Loucy (cell line): ENCODE measurements at regions not wholly inside any gene's neighbourhood (a gene's known extent, or its start where the extent isn't known, plus 50 kb on each side); places are given as distances from the start of the nearest gene placed in this dataset.

Source experiments
- H2AFZ ChIP-seq: fragments of 200-600 bp; sonication (generic); 2 replicates; pipeline ENCODE4 v1.6.0; 2016; ENCODE audit warnings: antibody characterized with exemption, mild to moderate bottlenecking, low read length, moderate library complexity
- H3F3A ChIP-seq: fragments of 200-600 bp; 2 replicates; pipeline ENCODE4 v1.6.0; 2016; ENCODE audit warnings: antibody characterized with exemption, low read depth, mild to moderate bottlenecking
- H3K27me3 ChIP-seq: fragments of 200-600 bp; sonication (generic); 2 replicates; pipeline ENCODE4 v1.6.1; 2014; ENCODE audit warnings: low read length, mild to moderate bottlenecking; ENCODE audit not compliant: insufficient read depth, poor library complexity, severe bottlenecking
- H3K36me3 ChIP-seq: fragments of 200-600 bp; sonication (generic); 2 replicates; pipeline ENCODE4 v1.6.1; 2016; ENCODE audit warnings: low read length; ENCODE audit not compliant: insufficient read depth
- H3K4me1 ChIP-seq: fragments of 200-600 bp; sonication (generic); 2 replicates; pipeline ENCODE4 v1.5.1; 2014; ENCODE audit warnings: low read length, mild to moderate bottlenecking; ENCODE audit not compliant: insufficient read depth, poor library complexity, severe bottlenecking
- H3K4me2 ChIP-seq: fragments of 200-600 bp; sonication (generic); 2 replicates; pipeline ENCODE4 v1.6.0; 2014; ENCODE audit warnings: antibody characterized with exemption, low read length, low read depth, mild to moderate bottlenecking; ENCODE audit not compliant: poor library complexity, severe bottlenecking
- H3K4me3 ChIP-seq: fragments of 200-600 bp; sonication (generic); 2 replicates; pipeline ENCODE4 v1.5.1; 2014; ENCODE audit warnings: low read length, mild to moderate bottlenecking, mixed read lengths; ENCODE audit not compliant: poor library complexity, severe bottlenecking
- H3K79me2 ChIP-seq: fragments of 200-600 bp; sonication (generic); 2 replicates; pipeline ENCODE4 v1.6.1; 2014; ENCODE audit warnings: low read length; ENCODE audit not compliant: insufficient read depth
- H3K9ac ChIP-seq: fragments of 200-600 bp; sonication (generic); 2 replicates; pipeline ENCODE4 v1.6.0; 2014; ENCODE audit warnings: mild to moderate bottlenecking, low read depth, low read length, moderate library complexity; ENCODE audit not compliant: poor library complexity, severe bottlenecking
- H3K9me2 ChIP-seq: fragments of 200-600 bp; sonication (generic); replicated peaks from 2 replicates; pipeline ENCODE4 v1.6.1; 2016; ENCODE audit warnings: low read depth, low read length, mixed read lengths
- H3K9me3 ChIP-seq: fragments of 200-600 bp; sonication (generic); 2 replicates; pipeline ENCODE4 v1.6.1; 2014; ENCODE audit warnings: mild to moderate bottlenecking, antibody characterized with exemption, low read length, low read depth; ENCODE audit not compliant: insufficient read depth
- H4K20me1 ChIP-seq: fragments of 200-600 bp; sonication (generic); 2 replicates; pipeline ENCODE4 v1.6.0; 2014; ENCODE audit warnings: antibody characterized with exemption, low read length, mild to moderate bottlenecking; ENCODE audit not compliant: insufficient read depth, poor library complexity, severe bottlenecking
- CTCF ChIP-seq: fragments of 200-600 bp; sonication (generic); conservative IDR thresholded peaks from 2 replicates; pipeline ENCODE4 v1.5.1; 2014; ENCODE audit warnings: mild to moderate bottlenecking, antibody characterized with exemption, low read length
- EZH2phosphoT487 ChIP-seq: fragments of 200-600 bp; IDR thresholded peaks from 2 replicates; pipeline ENCODE4 v1.6.1; 2018; ENCODE audit warnings: antibody characterized with exemption, mild to moderate bottlenecking, moderate library complexity, borderline replicate concordance

DNA sequence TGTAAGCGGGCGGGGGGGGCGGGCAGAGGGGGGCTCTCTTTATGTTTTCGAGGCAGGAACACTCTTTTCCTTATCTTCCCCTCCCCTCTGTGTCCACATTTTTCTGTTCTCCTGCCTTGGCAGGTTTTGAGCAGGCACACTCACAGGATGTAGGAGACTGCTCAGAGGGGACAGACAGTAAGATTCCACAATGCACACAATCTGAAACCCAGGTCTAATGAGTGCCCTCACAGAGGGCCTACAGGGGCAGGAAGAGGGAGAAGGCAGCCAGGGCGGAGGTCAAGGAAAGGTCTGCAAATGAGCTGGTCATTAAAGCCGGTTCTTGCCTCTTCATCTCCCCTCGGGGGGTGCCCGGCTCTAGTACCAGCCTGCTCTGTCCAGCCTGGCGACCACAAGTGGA is 106.1 kb upstream of the ATP6AP2 start:
- no peaks in the 10 kb centered on the region for H3F3A ChIP-seq
- H3K4me2 ChIP-seq, result no peak overlapping the region
- H3K4me3 ChIP-seq, result no peak overlapping the region
- H3K9me2 ChIP-seq, result no peaks in the 10 kb centered on the region
- TF ChIP-seq EZH2phosphoT487 (no peak), CTCF (no peak)
- H3K36me3 ChIP-seq, result no peaks in the 10 kb centered on the region
- H3K4me1 ChIP-seq, result peaks cover 62% of the 10 kb centered on the region
- H3K9me3 ChIP-seq, result no peaks in the 10 kb centered on the region
- no peak overlapping the region for H3K9ac ChIP-seq
- H2AFZ ChIP-seq, result no peak overlapping the region
- no peaks in the 10 kb centered on the region for H3K79me2 ChIP-seq
- H3K27me3 ChIP-seq, result no peaks in the 10 kb centered on the region
- H4K20me1 ChIP-seq, result no peaks in the 10 kb centered on the region

GRCh38 chrX:40474205-40474626 is 106.6 kb upstream of the ATP6AP2 start:
- TF ChIP-seq EZH2phosphoT487, result no peak
- TF ChIP-seq CTCF, result no peak
- no peaks in the 10 kb centered on the region for H3K27me3 ChIP-seq
- H3K79me2 ChIP-seq, result no peaks in the 10 kb centered on the region
- H3K9me3 ChIP-seq, result no peaks in the 10 kb centered on the region
- no peak overlapping the region for H3K4me3 ChIP-seq
- H3K4me1 ChIP-seq, result peaks cover 62% of the 10 kb centered on the region
- peak overlapping the region; percentile 59 for H3K4me2 ChIP-seq
- no peaks in the 10 kb centered on the region for H4K20me1 ChIP-seq
- no peaks in the 10 kb centered on the region for H3K9me2 ChIP-seq
- H3K36me3 ChIP-seq, result no peaks in the 10 kb centered on the region
- H3K9ac ChIP-seq, result no peak overlapping the region
- no peak overlapping the region for H2AFZ ChIP-seq
- H3F3A ChIP-seq, result no peaks in the 10 kb centered on the region

DNA sequence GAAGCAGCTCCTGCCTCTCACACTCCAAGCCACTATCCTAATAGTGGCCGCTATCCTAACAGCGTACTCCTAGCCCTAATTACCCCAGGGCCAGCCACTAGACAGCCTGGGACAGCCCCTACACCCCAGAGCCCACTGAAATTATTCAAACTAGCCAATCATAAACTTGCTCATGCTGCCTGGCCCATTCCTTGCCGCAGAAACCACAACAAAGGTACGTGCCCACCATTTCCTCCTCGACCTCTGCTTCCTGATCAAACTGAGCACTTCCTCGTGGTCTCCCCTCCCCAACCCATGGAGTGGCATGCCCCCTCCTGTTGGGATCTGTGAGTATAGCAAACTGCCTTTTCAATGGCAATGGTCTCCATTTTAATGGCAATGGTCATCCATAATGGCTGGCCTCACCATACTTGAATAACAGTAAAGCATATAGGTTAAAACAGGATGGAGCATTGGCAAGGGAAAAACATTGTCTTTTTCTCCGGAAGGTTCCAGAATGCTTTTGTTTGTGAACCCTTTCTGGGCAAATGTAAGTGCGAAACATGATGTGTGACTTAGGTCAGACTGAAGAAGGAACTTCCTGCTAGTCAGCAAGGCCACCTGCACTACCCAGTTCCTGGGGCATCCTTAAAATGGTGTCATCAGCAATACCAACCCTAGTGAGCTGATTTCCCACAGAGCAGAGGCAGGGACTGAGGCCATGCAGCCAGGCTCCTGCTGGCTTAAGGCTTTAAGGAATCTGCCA is 107.1 kb upstream of the ATP6AP2 start:
- Histone ChIP-seq H3K27me3 (no peaks in the 10 kb centered on the region), H3K4me1 (peaks cover 60% of the 10 kb centered on the region), H3K9ac (no peak overlapping the region), H2AFZ (no peak overlapping the region), H3K9me3 (no peaks in the 10 kb centered on the region), H3K4me3 (peak overlapping the region; percentile 31), H3K9me2 (no peaks in the 10 kb centered on the region), H3K79me2 (no peaks in the 10 kb centered on the region), H3K36me3 (no peaks in the 10 kb centered on the region), H3F3A (no peaks in the 10 kb centered on the region), H3K4me2 (peak overlapping the region; percentile 59), H4K20me1 (no peaks in the 10 kb centered on the region)
- TF ChIP-seq CTCF (no peak; the same call in 1 of the 2 replicates), EZH2phosphoT487 (no peak)
